Neural cell (in vitro differentiated cells): ENCODE measurements at regions not wholly inside any gene's neighbourhood (a gene's known extent, or its start where the extent isn't known, plus 50 kb on each side); places are given as distances from the start of the nearest gene placed in this dataset.

Experiments used
- H2AFZ ChIP-seq: fragments of 200-600, 300-800 bp; sonication (generic), shearing (Covaris generic); 2 replicates; pipeline ENCODE4 v1.6.0; 2014; ENCODE audit warnings: low read depth, mild to moderate bottlenecking, antibody characterized with exemption, low read length, moderate library complexity
- H3F3A ChIP-seq: fragments of 200-600 bp; shearing (Covaris generic); 2 replicates; pipeline ENCODE4 v1.6.1; 2016; ENCODE audit warnings: mild to moderate bottlenecking, moderate library complexity, mixed read lengths, antibody characterized with exemption, low read length; ENCODE audit not compliant: insufficient read depth, poor library complexity, severe bottlenecking
- H3K27ac ChIP-seq: fragments of 200-600, 300-800 bp; sonication (generic), shearing (Covaris generic); 2 replicates; pipeline ENCODE4 v1.5.1; 2014; ENCODE audit warnings: mild to moderate bottlenecking, low read length, moderate library complexity
- H3K27me3 ChIP-seq: fragments of 300-800, 200-600 bp; sonication (generic), shearing (Covaris generic); 2 replicates; pipeline ENCODE4 v1.6.0; 2014; ENCODE audit warnings: mild to moderate bottlenecking, low read depth, low read length, moderate library complexity; ENCODE audit not compliant: insufficient read depth
- H3K36me3 ChIP-seq: fragments of 300-800, 200-600 bp; sonication (generic), shearing (Covaris generic); 2 replicates; pipeline ENCODE4 v1.5.1; 2014; ENCODE audit warnings: mild to moderate bottlenecking, antibody characterized with exemption, low read length, moderate library complexity; ENCODE audit not compliant: insufficient read depth
- H3K4me2 ChIP-seq: fragments of 300-800, 200-600 bp; sonication (generic), shearing (Covaris generic); 2 replicates; pipeline ENCODE4 v1.6.0; 2014; ENCODE audit warnings: mild to moderate bottlenecking, low read length
- H3K4me3 ChIP-seq: fragments of 300-800, 200-600 bp; sonication (generic), shearing (Covaris generic); 2 replicates; pipeline ENCODE4 v1.5.1; 2014; ENCODE audit warnings: mild to moderate bottlenecking, low read length, moderate library complexity
- H3K79me2 ChIP-seq: fragments of 200-600 bp; shearing (Covaris generic); replicated peaks from 2 replicates; pipeline ENCODE4 v1.6.0; 2014; ENCODE audit warnings: mild to moderate bottlenecking, low read length, moderate library complexity; ENCODE audit not compliant: insufficient read depth
- H3K9ac ChIP-seq: fragments of 300-800, 200-600 bp; sonication (generic), shearing (Covaris generic); 2 replicates; pipeline ENCODE4 v1.6.1; 2016; ENCODE audit warnings: mild to moderate bottlenecking, low read length, mixed read lengths
- H3K9me2 ChIP-seq: fragments of 200-600 bp; shearing (Covaris generic); 2 replicates; pipeline ENCODE4 v1.6.1; 2016; ENCODE audit warnings: mild to moderate bottlenecking, low read length, mixed read lengths; ENCODE audit not compliant: insufficient read depth
- H3K9me3 ChIP-seq: fragments of 200-600, 300-800 bp; sonication (generic), shearing (Covaris generic); 2 replicates; pipeline ENCODE4 v1.6.1; 2016; ENCODE audit warnings: mild to moderate bottlenecking, mixed run types, low read length, moderate library complexity, mixed read lengths
- H4K20me1 ChIP-seq: fragments of 200-600 bp; shearing (Covaris generic); 2 replicates; pipeline ENCODE4 v1.6.1; 2016; ENCODE audit warnings: mild to moderate bottlenecking, mixed run types; ENCODE audit not compliant: insufficient read depth
- EP300 ChIP-seq: fragments of 450-650 bp; conservative IDR thresholded peaks from 2 replicates; pipeline ENCODE4 v1.6.1; 2014; ENCODE audit warnings: antibody characterized with exemption, mild to moderate bottlenecking, moderate library complexity; ENCODE audit not compliant: poor library complexity, severe bottlenecking
- EZH2 ChIP-seq: fragments of 200-600, 300-800 bp; shearing (Covaris generic), sonication (generic); IDR thresholded peaks from 2 replicates; pipeline ENCODE4 v1.6.1; 2014; ENCODE audit warnings: antibody characterized with exemption, low read length, borderline replicate concordance, mild to moderate bottlenecking; ENCODE audit not compliant: insufficient read depth, poor library complexity, severe bottlenecking
- MXI1 ChIP-seq: fragments of 450-650 bp; conservative IDR thresholded peaks from 2 replicates; pipeline ENCODE4 v1.6.1; 2014; ENCODE audit warnings: antibody characterized with exemption, mild to moderate bottlenecking; ENCODE audit not compliant: poor library complexity, severe bottlenecking
- POLR2AphosphoS5 ChIP-seq: IDR thresholded peaks from 2 replicates; pipeline ENCODE4 v1.6.1; 2012
- RAD21 ChIP-seq: fragments of 450-650 bp; conservative IDR thresholded peaks from 2 replicates; pipeline ENCODE4 v1.6.1; 2014; ENCODE audit warnings: antibody characterized with exemption, mild to moderate bottlenecking, moderate library complexity
- SMC3 ChIP-seq: fragments of 450-650 bp; conservative IDR thresholded peaks from 2 replicates; pipeline ENCODE4 v1.6.1; 2014; ENCODE audit warnings: antibody characterized with exemption, mild to moderate bottlenecking, moderate library complexity; ENCODE audit not compliant: poor library complexity
- TAF1 ChIP-seq: IDR thresholded peaks from 2 replicates; pipeline ENCODE4 v1.6.1; 2012; ENCODE audit warnings: low read depth
- TF ChIP-seq, protein P1 (sequence below): fragments of 450-650 bp; IDR thresholded peaks from 2 replicates; pipeline ENCODE4 v1.5.1; 2014; ENCODE audit warnings: antibody characterized with exemption, mild to moderate bottlenecking, moderate library complexity; ENCODE audit not compliant: poor library complexity, severe bottlenecking
- TF ChIP-seq, protein P2 (sequence below): IDR thresholded peaks from 2 replicates; pipeline ENCODE4 v1.6.1; 2012; ENCODE audit warnings: borderline replicate concordance

DNA sequence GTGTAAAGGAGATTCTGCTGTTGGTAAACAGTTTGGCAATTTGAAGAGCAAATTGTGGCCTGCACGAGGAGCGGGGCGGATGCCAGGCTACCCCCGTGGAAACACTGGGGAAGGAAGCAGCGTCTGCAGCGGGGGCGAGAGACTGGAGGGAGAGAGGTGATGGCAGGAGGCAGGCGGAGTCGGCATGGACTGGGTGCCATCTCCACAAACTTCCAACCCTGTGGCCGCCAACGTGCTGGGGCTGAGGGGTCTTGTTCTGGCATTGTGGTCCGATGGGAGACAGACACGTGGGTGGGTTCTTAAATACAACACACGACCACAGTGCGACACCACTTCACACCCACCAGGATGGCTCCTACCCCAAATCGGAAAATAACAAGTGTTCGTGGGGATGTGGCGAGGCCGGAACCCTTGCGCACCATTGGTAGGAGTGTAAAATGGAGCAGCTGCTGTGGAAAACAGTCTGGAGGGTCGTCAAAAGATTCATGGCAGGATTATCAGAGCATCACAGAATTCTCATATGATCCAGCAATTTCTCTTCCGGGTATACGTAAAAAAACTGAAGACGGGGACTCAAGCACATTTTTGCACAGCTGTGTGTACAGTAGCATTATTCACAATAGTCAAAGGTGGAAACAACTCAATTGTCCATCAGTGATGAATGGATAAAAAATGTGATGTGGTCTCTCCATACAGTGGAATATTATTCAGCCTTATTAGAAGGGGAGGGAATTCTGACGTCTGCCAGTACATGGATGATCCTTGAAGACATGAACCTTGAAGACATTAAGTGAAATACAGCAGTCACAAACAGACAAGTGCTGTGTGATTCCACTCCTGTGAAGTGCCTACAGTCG lies 82.4 kb upstream of the HPCAL1 start:
- H3K4me3 ChIP-seq, result no peak overlapping the region
- H4K20me1 ChIP-seq, result no peaks in the 10 kb centered on the region
- H3K27ac ChIP-seq, result no peak overlapping the region
- H2AFZ ChIP-seq, result no peak overlapping the region
- no peaks in the 10 kb centered on the region for H3K9me3 ChIP-seq
- no peaks in the 10 kb centered on the region for H3K36me3 ChIP-seq
- H3K79me2 ChIP-seq, result no peaks in the 10 kb centered on the region
- H3K27me3 ChIP-seq, result no peaks in the 10 kb centered on the region
- TF ChIP-seq EP300 (no peak), POLR2AphosphoS5 (no peak), SMC3 (no peak)
- H3K9ac ChIP-seq, result no peak overlapping the region
- H3K9me2 ChIP-seq, result no peaks in the 10 kb centered on the region
- no peak overlapping the region for H3K4me2 ChIP-seq
- H3F3A ChIP-seq, result no peaks in the 10 kb centered on the region

DNA sequence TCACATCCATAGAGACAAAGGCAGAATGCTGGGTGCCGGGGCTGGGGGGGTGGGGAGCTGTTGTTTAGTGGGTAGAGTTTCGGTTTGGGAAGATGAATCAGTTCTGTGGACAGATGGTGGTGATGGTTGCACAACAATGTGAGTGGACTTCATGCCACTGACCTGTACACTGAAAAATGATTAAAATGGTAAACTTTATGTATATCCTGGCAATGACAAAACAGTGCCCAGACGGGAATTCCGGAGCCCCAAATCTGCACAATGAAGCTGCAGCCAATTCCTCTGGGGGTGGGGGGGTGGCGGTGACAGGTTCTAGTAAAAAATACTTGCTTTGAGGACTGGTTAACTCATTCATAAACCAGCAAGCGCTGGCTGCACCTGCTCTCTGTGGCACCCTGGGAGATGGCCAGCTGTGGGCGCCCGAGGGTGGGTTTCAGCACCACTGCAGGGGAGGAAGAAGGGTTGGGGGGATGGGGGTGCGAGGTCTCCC lies 81.8 kb upstream of the HPCAL1 start:
- TF ChIP-seq EP300, result no peak
- no peak for TF ChIP-seq MXI1
- no peak for TF ChIP-seq EZH2
- TF ChIP-seq, protein P1, sequence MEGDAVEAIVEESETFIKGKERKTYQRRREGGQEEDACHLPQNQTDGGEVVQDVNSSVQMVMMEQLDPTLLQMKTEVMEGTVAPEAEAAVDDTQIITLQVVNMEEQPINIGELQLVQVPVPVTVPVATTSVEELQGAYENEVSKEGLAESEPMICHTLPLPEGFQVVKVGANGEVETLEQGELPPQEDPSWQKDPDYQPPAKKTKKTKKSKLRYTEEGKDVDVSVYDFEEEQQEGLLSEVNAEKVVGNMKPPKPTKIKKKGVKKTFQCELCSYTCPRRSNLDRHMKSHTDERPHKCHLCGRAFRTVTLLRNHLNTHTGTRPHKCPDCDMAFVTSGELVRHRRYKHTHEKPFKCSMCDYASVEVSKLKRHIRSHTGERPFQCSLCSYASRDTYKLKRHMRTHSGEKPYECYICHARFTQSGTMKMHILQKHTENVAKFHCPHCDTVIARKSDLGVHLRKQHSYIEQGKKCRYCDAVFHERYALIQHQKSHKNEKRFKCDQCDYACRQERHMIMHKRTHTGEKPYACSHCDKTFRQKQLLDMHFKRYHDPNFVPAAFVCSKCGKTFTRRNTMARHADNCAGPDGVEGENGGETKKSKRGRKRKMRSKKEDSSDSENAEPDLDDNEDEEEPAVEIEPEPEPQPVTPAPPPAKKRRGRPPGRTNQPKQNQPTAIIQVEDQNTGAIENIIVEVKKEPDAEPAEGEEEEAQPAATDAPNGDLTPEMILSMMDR, result no peak
- TF ChIP-seq, protein P2, sequence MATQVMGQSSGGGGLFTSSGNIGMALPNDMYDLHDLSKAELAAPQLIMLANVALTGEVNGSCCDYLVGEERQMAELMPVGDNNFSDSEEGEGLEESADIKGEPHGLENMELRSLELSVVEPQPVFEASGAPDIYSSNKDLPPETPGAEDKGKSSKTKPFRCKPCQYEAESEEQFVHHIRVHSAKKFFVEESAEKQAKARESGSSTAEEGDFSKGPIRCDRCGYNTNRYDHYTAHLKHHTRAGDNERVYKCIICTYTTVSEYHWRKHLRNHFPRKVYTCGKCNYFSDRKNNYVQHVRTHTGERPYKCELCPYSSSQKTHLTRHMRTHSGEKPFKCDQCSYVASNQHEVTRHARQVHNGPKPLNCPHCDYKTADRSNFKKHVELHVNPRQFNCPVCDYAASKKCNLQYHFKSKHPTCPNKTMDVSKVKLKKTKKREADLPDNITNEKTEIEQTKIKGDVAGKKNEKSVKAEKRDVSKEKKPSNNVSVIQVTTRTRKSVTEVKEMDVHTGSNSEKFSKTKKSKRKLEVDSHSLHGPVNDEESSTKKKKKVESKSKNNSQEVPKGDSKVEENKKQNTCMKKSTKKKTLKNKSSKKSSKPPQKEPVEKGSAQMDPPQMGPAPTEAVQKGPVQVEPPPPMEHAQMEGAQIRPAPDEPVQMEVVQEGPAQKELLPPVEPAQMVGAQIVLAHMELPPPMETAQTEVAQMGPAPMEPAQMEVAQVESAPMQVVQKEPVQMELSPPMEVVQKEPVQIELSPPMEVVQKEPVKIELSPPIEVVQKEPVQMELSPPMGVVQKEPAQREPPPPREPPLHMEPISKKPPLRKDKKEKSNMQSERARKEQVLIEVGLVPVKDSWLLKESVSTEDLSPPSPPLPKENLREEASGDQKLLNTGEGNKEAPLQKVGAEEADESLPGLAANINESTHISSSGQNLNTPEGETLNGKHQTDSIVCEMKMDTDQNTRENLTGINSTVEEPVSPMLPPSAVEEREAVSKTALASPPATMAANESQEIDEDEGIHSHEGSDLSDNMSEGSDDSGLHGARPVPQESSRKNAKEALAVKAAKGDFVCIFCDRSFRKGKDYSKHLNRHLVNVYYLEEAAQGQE, result no peak
- TF ChIP-seq POLR2AphosphoS5, result no peak
- TF ChIP-seq RAD21, result no peak
- no peak for TF ChIP-seq SMC3
- TF ChIP-seq TAF1, result no peak
- no peaks in the 10 kb centered on the region for H3K79me2 ChIP-seq
- H3K9me3 ChIP-seq, result no peaks in the 10 kb centered on the region
- no peak overlapping the region for H3K9ac ChIP-seq
- no peak overlapping the region for H2AFZ ChIP-seq
- H3F3A ChIP-seq, result no peaks in the 10 kb centered on the region
- no peak overlapping the region for H3K4me2 ChIP-seq
- H3K9me2 ChIP-seq, result no peaks in the 10 kb centered on the region
- H3K4me3 ChIP-seq, result no peak overlapping the region
- no peaks in the 10 kb centered on the region for H3K36me3 ChIP-seq
- H4K20me1 ChIP-seq, result no peaks in the 10 kb centered on the region
- no peak overlapping the region for H3K27ac ChIP-seq
- H3K27me3 ChIP-seq, result no peaks in the 10 kb centered on the region
